Activated naive CD4-positive, alpha-beta T cell treated with anti-CD3 and anti-CD28 coated beads, Interleukin-2, amount 50 U/mL, for 24 hours (primary cell): ENCODE measurements at regions not wholly inside any gene's neighbourhood (a gene's known extent, or its start where the extent isn't known, plus 50 kb on each side); places are given as distances from the start of the nearest gene placed in this dataset.

ENCODE experiments used
- H3K27ac Mint-ChIP-seq: one replicate; pipeline ENCODE4 v1.8.0; 2021; ENCODE audit warnings: mild to moderate bottlenecking, mixed read lengths
- H3K27me3 Mint-ChIP-seq: one replicate; pipeline ENCODE4 v1.8.0; 2021; ENCODE audit warnings: mixed read lengths
- H3K36me3 Mint-ChIP-seq: one replicate; pipeline ENCODE4 v1.8.0; 2021; ENCODE audit warnings: mixed read lengths
- H3K4me1 Mint-ChIP-seq: one replicate; pipeline ENCODE4 v1.8.0; 2021; ENCODE audit warnings: mixed read lengths
- H3K4me3 Mint-ChIP-seq: one replicate; pipeline ENCODE4 v1.8.0; 2021; ENCODE audit warnings: mild to moderate bottlenecking, mixed read lengths
- H3K9me3 Mint-ChIP-seq: one replicate; pipeline ENCODE4 v1.8.0; 2021; ENCODE audit warnings: mixed read lengths

- Mint-ChIP-seq H3K27ac (no peak overlapping the region), H3K4me3 (no peak overlapping the region), H3K27me3 (no peaks in the 10 kb centered on the region), H3K36me3 (no peaks in the 10 kb centered on the region), H3K9me3 (no peaks in the 10 kb centered on the region), H3K4me1 (no peaks in the 10 kb centered on the region)
Observed at GRCh38 chr5:54696346-54696745, 178.8 kb downstream of the SNX18 start.

- no peaks in the 10 kb centered on the region for H3K4me1 Mint-ChIP-seq
- H3K27me3 Mint-ChIP-seq: no peaks in the 10 kb centered on the region
- H3K9me3 Mint-ChIP-seq: no peaks in the 10 kb centered on the region
- no peak overlapping the region for H3K4me3 Mint-ChIP-seq
- H3K36me3 Mint-ChIP-seq: no peaks in the 10 kb centered on the region
- no peak overlapping the region for H3K27ac Mint-ChIP-seq
Observed at GRCh38 chr5:54695198-54695966, 177.8 kb downstream of the SNX18 start.

GRCh38 chr5:54693936-54694657 lies 176.5 kb downstream of the SNX18 start:
- Mint-ChIP-seq H3K9me3 (no peaks in the 10 kb centered on the region), H3K27me3 (no peaks in the 10 kb centered on the region), H3K4me1 (no peaks in the 10 kb centered on the region), H3K4me3 (no peak overlapping the region), H3K36me3 (no peaks in the 10 kb centered on the region), H3K27ac (no peak overlapping the region)

- H3K27ac Mint-ChIP-seq: no peak overlapping the region
- peaks cover 1% of the 10 kb centered on the region for H3K36me3 Mint-ChIP-seq
- no peaks in the 10 kb centered on the region for H3K9me3 Mint-ChIP-seq
- H3K4me1 Mint-ChIP-seq: no peaks in the 10 kb centered on the region
- H3K4me3 Mint-ChIP-seq: no peak overlapping the region
- H3K27me3 Mint-ChIP-seq: no peaks in the 10 kb centered on the region
Observed at GRCh38 chr5:54692631-54693030, 175.1 kb downstream of the SNX18 start.

GRCh38 chr5:54691656-54692055 lies 174.1 kb downstream of the SNX18 start:
- no peaks in the 10 kb centered on the region for H3K27me3 Mint-ChIP-seq
- H3K4me3 Mint-ChIP-seq: no peak overlapping the region
- H3K27ac Mint-ChIP-seq: no peak overlapping the region
- H3K36me3 Mint-ChIP-seq: peaks cover 1% of the 10 kb centered on the region
- H3K9me3 Mint-ChIP-seq: no peaks in the 10 kb centered on the region
- no peaks in the 10 kb centered on the region for H3K4me1 Mint-ChIP-seq

GRCh38 chr5:54689411-54690251 lies 172.1 kb downstream of the SNX18 start:
- peaks cover 1% of the 10 kb centered on the region for H3K36me3 Mint-ChIP-seq
- no peak overlapping the region for H3K4me3 Mint-ChIP-seq
- H3K4me1 Mint-ChIP-seq: no peaks in the 10 kb centered on the region
- H3K27me3 Mint-ChIP-seq: no peaks in the 10 kb centered on the region
- no peaks in the 10 kb centered on the region for H3K9me3 Mint-ChIP-seq
- H3K27ac Mint-ChIP-seq: no peak overlapping the region

- Mint-ChIP-seq H3K27me3 (no peaks in the 10 kb centered on the region), H3K36me3 (no peaks in the 10 kb centered on the region), H3K27ac (no peak overlapping the region), H3K9me3 (peaks cover 7% of the 10 kb centered on the region), H3K4me1 (peaks cover 3% of the 10 kb centered on the region), H3K4me3 (no peak overlapping the region)
Observed at GRCh38 chr5:54680998-54681397, 163.4 kb downstream of the SNX18 start.

GRCh38 chr5:54679686-54680085 lies 162.1 kb downstream of the SNX18 start:
- Mint-ChIP-seq H3K36me3 (no peaks in the 10 kb centered on the region), H3K4me3 (no peak overlapping the region), H3K27ac (no peak overlapping the region), H3K4me1 (peaks cover 9% of the 10 kb centered on the region), H3K27me3 (no peaks in the 10 kb centered on the region), H3K9me3 (peaks cover 7% of the 10 kb centered on the region)

GRCh38 chr5:54678737-54679136 lies 161.2 kb downstream of the SNX18 start:
- H3K36me3 Mint-ChIP-seq: no peaks in the 10 kb centered on the region
- peaks cover 19% of the 10 kb centered on the region for H3K4me1 Mint-ChIP-seq
- no peak overlapping the region for H3K27ac Mint-ChIP-seq

GRCh38 chr5:54676481-54677340 lies 159.2 kb downstream of the SNX18 start:
- H3K36me3 Mint-ChIP-seq: no peaks in the 10 kb centered on the region

More at GRCh38 chr5:54678737-54679136, 161.2 kb downstream of the SNX18 start:
- no peak overlapping the region for H3K4me3 Mint-ChIP-seq
- no peaks in the 10 kb centered on the region for H3K27me3 Mint-ChIP-seq
- peaks cover 7% of the 10 kb centered on the region for H3K9me3 Mint-ChIP-seq

GRCh38 chr5:54673523-54674225 lies 156.1 kb downstream of the SNX18 start:
- no peaks in the 10 kb centered on the region for H3K9me3 Mint-ChIP-seq
- H3K27me3 Mint-ChIP-seq: no peaks in the 10 kb centered on the region
- H3K36me3 Mint-ChIP-seq: no peaks in the 10 kb centered on the region
- H3K4me3 Mint-ChIP-seq: peak overlapping the region; percentile 8
- H3K4me1 Mint-ChIP-seq: peaks cover 60% of the 10 kb centered on the region
- H3K27ac Mint-ChIP-seq: peak overlapping the region; percentile 19

More at GRCh38 chr5:54676481-54677340, 159.2 kb downstream of the SNX18 start:
- peaks cover 37% of the 10 kb centered on the region for H3K4me1 Mint-ChIP-seq
- H3K27ac Mint-ChIP-seq: no peak overlapping the region
- no peaks in the 10 kb centered on the region for H3K9me3 Mint-ChIP-seq
- H3K27me3 Mint-ChIP-seq: no peaks in the 10 kb centered on the region
- no peak overlapping the region for H3K4me3 Mint-ChIP-seq

GRCh38 chr5:54672871-54673270 lies 155.3 kb downstream of the SNX18 start:
- no peaks in the 10 kb centered on the region for H3K36me3 Mint-ChIP-seq
- no peak overlapping the region for H3K27ac Mint-ChIP-seq
- H3K4me1 Mint-ChIP-seq: peaks cover 60% of the 10 kb centered on the region
- no peaks in the 10 kb centered on the region for H3K27me3 Mint-ChIP-seq
- H3K9me3 Mint-ChIP-seq: peaks cover 6% of the 10 kb centered on the region
- no peak overlapping the region for H3K4me3 Mint-ChIP-seq

- Mint-ChIP-seq H3K9me3 (peaks cover 9% of the 10 kb centered on the region), H3K4me3 (no peak overlapping the region), H3K27ac (peak overlapping the region; percentile 67), H3K27me3 (no peaks in the 10 kb centered on the region), H3K4me1 (peaks cover 60% of the 10 kb centered on the region), H3K36me3 (no peaks in the 10 kb centered on the region)
Observed at GRCh38 chr5:54671681-54672080, 154.1 kb downstream of the SNX18 start.

GRCh38 chr5:54671111-54671531 lies 153.6 kb downstream of the SNX18 start:
- Mint-ChIP-seq H3K4me3 (no peak overlapping the region), H3K9me3 (peaks cover 12% of the 10 kb centered on the region), H3K4me1 (peaks cover 59% of the 10 kb centered on the region), H3K27ac (no peak overlapping the region), H3K36me3 (no peaks in the 10 kb centered on the region), H3K27me3 (no peaks in the 10 kb centered on the region)
